Stimulated activated CD8-positive, alpha-beta memory T cell treated with anti-CD3 and anti-CD28 coated beads, Interleukin-4, amount 100 ng/mL, for 4 hours (primary cell): ENCODE measurements at regions not wholly inside any gene's neighbourhood (a gene's known extent, or its start where the extent isn't known, plus 50 kb on each side); places are given as distances from the start of the nearest gene placed in this dataset.

Source experiments
- DNase-seq, 2 donors: peaks; one replicate each; pipeline ENCODE4 v3.0.0-alpha.2; 2020; ENCODE audit warnings: low read depth in 2 of 2, low spot score in 1 of 2

DNA sequence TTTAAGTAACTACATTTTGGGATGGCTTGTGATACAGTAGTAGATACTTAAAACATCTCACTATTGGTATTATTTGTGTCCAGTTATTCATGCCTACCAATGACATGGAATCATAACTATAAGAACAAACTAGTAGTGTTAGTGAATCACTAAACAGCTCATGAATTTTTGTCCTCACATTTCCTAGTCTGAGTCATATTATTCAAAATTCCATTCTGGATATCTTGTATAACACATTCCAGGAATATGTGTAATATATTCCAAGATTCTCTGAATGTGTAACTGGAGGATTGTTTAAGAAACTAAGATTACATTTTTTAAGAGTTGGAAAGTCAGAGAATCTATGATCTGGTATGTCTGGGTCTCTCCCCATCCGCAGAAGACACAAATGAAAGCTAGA, 565.3 kb upstream of the ZNF608 start:
- no peak for DNase-seq

DNA sequence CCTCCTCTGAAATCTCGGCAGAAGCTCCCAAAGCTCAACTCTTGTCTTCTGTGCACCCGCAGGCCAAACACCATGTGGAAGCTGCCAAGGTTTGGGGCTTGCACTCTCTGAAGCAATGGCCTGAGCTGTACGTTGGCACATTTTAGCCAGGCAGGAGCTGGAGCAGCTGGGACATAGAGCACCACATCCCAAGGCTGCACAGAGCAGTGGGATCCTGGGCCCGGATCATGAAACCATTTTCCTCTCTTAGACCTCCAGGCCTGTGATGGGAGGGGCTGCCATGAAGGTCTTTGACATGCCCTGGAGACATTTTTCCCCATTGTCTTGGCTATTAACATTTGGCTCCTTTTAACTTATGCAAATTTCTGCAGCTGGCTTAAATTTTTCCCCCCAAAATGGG, 567.1 kb upstream of the ZNF608 start:
- DNase-seq, result no peak

DNA sequence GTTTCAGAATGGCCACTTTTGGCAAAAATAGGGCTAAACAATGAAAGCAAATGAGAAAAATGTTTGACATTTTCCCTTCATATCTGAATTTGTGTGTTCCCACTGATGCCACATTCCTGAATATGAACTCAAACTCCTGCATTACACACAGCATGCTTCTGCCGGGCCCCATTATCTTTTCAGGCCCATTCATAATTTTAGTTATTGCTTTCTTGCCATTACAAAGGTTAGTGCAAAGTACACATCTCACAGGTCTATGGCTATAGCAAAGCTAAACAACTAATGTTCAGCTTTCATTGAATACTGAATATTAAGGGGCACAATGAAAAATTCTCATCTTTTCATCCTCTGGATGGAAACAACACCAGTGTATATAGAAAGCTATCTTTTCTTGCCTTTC, 568.9 kb upstream of the ZNF608 start:
- no peak for DNase-seq

DNA sequence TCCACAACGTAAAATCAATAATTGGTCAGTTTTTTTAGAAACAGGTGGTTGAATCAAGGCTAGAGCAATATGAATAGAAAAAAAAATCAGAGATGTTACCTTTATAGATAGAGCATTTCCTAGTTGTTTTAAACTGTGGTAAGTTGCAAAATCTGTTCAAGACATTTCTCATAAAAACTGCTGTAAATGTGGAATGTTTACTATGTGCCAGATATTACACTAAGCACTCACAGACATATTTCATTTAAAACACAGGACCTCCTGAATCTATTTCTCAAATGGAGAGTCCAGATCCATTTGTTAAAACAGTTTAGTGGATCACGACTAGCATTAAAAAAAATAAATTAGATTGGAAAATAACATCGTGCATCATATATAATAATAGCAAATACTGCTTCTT, 570.0 kb upstream of the ZNF608 start:
- DNase-seq, result no peak

DNA sequence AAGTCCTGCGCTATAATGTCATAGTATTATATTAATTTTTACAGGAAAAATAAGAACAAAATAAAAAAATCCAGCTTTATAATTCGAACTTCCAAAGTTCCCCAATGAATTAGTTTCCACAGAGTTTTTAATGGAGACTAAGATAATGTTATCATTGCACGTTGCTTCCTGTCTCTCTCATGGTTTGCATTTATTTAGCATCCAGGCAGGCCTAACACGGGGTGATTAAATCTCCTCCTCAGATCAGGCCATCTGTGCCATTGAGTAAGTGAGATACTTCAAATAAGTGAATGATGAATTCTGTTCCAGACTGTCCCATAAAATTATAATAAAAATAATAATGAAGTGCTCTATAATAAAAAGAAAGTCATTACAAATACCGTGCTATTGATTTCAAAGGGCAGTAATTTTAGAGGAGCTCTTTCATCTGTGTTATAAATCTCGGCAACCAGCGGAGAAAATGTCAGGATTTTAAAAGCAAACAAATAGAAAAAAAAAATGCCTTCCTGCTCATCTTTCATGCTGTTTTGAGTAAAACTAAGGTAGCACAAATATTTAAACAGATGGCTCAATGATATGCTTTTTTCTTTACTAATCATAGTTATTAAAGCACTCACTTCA, 570.6 kb upstream of the ZNF608 start:
- no peak for DNase-seq

DNA sequence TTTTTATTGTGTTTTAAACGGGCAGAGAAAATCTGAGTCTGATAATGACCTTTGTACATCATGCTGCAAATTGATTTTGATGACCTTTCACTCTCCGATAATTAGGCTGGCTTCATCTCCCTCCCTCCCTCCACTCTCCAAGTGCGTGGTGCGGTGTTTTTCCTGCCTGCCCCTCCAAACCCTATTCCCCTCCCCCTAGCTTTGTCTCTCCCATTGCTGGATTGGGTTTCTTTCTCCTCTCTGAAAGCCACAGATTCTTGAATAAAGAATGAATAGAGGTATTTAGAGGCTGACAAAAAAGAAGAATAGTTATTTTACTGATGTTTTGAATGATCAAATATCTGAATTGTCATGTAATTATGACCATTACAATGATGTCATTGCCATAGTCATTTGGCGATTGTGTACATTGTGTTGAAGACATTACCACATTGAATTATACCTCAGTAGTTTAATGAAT, 571.1 kb upstream of the ZNF608 start:
- DNase-seq, result no peak

DNA sequence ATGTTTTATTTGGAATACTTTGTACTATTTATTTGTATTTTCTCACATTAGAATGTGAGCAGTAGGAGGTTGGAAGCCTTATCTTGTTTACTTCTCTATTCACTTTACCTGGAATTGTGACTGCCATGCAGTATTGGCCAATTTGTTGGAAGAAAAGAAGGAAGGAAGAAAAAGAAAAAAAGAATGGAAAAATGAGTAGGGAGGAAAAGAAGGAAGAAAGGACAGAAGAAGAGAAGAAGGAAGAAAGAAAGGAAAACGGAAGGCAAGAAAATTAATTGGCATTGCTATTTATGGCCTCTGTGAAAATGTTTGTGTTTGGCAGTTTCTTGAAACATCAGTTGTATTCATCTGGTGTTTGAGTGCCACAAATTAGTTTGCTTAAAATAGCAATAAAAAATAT, 575.2 kb upstream of the ZNF608 start:
- DNase-seq, result no peak

DNA sequence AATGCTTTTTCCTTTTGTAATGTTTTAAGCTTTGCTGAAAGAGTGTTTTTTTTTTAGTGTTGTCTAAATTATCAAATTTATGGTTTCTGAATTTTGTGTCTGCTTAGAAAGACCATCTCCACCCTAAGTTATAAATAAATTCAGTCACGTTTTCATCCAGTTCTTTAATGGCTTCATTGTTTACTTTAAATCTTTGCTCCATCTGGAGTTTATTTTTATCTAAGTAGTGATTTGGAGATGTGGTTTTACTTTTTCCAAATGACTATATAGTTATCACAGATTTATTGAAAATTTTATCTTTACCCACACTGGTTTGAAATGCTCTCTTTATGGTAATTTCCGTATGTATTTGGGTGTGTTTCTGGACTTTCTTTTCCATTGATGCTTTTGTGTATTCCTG, 577.2 kb upstream of the ZNF608 start:
- DNase-seq, result no peak

DNA sequence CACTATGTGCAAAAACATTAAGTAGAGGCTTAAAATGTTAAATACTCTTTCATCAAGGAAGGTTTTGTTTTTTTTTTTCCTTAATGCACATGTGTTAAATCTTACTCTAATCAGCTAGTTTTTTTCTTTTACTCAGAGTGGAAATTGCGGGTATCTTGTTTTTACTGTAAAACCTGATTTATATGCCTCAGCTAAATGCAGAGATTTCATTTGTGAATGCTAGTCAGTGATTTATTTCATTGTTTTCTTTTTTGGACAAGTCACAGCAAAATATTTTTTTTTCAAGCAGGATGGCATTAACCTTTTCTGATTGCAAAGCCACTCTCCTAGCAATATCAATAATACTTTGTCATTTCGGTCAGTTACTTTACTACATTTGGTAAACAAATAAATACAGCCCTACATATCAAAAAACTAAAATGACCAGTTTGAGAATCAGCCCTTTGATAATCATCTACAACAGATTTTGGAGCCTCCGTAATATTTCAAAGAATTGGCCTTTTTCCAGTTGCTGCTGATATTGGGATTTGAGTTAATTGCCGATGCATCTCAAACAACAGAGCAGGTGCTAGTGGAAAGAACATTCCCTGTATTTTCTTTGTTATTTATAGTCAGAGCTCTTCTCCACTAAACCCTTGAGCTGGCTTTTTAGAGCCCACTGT, 579.2 kb upstream of the ZNF608 start:
- DNase-seq, result no peak

DNA sequence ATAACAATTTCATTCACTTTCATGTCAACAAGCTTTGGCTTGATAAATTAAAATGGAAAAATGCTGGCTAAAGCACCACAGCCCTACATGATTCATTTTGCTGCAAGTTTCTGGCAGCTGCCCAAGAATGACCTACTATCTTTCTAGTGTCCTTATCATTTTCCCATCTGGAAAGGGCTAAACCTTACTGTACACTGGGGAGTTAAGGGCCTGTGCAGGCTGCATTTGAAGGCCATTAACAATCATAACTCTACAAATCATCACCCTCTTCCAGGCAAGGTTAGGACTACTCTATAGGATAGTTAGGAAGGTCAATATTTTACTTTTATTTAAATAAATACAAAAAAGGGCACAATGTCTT, 579.7 kb upstream of the ZNF608 start:
- DNase-seq, result no peak

DNA sequence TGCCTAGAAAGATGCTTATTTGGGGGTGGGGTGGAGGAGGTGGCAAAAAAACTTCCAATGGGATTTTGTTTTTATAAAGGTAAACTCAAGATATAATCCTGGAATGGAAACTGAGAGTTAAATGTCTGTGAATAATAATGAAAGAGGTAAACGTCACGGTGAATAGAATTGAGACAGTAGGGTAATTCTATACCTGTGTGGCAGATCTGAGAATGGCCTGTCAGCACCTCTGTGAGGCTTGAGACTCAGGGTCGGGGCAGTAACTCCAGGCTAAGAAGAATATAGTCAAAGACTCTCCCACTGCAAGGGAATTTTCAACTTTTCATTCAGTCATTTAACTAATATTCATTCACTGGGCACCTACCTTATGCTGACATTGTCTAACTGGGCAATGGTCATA, 581.2 kb upstream of the ZNF608 start:
- no peak for DNase-seq

DNA sequence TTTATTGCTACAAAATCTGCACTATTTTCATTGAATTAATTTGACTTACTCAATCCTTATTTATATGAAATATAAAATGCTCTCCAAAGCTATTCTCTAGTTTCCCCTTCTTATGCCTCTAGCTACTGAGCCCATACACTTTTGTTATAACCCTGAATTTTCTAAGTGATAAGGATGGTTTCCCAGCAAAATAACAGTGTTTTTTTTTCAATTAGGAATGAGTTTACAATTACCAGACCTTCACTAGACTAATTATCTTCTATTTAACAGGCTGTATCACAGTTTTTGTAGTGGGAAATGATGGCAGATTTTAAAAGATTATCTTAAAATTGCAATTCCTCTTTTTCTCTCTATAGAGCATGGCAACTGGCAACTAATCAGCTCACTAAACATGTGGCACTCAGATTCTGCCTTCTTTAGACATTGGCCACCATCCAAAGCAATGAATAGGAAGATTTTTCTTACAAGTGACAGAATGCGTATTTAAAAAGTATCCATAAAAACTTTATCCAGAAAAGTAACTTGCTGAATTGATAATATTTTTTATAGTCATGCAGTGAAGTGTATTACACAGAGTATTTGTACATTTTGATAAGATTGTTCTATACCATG, 585.7 kb upstream of the ZNF608 start:
- DNase-seq, result no peak

DNA sequence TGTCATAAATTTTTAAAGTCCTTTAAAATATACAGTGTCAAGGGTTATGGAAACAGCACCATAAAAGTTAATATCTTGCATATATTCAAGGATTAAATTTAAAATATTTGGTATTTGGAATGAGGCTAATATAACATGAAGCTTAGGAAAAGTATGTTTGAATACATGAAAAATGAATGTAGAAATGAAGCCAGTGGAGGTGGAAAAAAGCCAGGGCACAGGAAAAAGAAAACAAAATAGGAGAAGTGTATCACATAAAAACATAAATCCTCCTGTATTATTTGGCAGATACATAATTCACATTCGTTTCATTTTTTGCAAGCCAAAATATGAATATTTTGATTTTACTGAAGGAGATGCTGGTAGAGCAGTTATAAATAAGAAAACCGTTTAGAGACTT, 587.0 kb upstream of the ZNF608 start:
- DNase-seq, result no peak

DNA sequence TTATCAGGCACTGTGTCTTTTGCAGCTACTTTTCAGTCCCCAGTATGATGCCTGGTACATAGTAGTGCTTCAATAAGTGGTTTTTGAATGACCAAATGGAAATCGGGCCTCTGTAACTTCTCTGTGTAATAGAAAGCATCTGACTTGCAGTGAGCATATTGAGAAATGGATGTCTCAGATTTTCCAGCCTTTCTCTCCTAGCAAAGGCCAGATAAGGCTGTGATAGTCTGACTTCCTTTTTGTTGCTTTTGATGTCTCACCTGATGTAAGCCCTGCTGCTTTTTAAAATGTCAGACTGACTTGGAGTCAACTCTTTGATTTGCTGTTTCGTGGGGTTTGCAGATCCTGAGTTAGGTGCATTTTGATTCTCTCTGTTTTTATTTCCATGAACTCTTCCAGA, 590.0 kb upstream of the ZNF608 start:
- no peak for DNase-seq

DNA sequence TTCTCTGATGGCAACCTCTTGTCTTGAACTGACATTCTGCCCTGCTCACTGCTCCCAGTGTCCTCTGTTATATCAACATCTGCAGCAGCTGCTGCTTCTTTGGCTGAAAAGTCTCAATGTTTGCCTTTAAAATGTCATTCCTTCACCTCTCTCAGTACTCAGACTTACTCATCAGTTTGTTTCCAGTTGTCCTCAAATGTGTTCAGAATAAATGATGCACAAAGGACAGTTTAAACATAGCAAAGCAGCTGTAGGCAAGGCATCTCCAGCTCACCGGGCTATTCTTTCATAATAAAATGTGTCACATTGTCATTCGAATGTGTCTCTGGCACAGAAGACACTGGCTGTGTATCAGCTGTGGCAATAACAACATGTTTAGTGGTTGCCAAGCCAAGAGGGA, 590.9 kb upstream of the ZNF608 start:
- no peak for DNase-seq

DNA sequence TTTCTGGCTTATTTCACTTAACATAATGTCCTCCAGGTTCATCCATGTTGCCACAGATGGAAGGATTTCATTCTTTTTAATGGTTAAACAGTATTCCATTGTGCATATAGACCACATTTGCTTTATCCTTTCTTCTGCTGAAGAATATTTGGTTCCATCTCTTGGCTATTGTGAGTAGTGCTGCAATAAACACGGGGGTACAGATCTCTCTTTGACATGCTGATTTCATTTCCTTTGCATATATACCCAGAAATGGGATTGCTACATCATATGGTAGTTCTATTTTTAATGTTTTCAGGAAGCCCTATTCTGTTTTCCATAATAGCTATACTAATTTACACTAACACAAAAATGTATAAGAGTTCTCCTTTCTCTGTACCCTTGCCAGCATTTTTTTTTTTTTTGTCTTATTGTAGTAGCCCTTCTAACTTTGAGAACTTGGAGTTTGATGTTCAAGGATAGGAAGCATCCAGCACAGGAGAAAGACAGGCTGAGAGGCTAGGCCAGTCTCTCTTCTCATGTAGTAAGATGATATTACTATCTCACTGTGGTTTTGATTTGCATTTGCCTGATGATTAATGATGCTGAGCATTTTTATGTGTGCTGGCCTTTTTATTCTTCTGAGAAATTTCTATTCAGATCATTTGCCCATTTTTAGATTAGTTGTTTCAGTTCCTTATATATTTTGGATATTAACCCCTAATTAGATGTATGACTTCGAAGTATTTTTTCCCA, 592.2 kb upstream of the ZNF608 start:
- DNase-seq, result no peak

DNA sequence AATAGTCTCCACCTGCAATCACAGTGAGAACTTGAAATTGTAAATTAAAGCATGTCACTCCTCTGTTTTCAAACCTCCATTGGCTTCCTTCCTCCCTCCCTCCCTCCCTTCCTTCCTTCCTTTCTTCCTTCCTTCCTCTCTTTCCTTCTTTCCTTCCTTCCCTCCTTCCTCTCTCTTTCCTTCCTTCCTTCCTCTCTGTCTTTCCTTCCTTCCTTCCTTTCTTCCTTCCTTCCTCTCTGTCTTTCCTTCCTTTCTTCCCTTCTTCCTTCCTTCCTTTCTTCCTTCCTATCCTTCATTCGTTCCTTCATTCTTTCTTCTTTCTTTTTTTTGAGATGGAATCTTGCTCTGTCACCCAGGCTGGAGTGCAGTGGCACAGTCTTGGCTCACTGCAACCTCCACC, 595.0 kb upstream of the ZNF608 start:
- DNase-seq, result no peak

DNA sequence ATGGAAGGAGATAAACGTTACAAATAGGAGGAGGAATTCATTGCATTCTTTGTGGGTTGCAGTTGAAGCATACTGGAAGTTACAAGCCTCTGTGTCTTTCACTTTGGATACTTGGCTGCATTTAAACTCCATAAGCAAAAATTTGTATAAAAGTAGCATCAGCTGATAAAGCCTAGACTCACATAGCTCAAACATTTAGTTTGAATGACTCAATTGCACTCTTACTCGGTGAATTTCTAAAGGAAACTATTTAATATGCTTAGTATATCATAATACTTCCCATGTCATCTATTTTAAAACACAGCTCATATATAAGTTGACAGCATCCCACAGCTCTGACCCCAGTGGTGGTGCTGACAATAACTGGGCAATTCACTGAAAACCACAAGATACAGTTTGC, 596.6 kb upstream of the ZNF608 start:
- no peak for DNase-seq

DNA sequence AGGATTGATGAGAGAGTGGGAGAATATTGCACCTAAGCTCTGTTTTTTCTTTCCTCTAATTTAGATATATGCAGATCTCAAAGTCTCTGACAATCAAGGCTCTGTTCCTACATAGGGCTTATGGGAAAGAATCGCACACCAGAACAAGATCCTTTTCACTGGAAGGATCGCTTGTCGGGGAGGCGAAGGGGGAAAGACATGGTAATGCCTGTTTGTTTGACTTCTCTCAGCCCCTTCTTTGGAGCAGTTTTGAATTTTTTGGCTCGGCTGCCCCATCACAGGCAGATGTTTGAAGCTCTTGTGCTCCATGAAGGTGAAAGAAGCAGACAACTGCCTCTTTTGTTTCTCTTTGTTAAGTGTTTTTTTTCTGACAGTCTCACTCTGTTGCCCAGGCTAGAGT, 599.9 kb upstream of the ZNF608 start:
- DNase-seq, result no peak

DNA sequence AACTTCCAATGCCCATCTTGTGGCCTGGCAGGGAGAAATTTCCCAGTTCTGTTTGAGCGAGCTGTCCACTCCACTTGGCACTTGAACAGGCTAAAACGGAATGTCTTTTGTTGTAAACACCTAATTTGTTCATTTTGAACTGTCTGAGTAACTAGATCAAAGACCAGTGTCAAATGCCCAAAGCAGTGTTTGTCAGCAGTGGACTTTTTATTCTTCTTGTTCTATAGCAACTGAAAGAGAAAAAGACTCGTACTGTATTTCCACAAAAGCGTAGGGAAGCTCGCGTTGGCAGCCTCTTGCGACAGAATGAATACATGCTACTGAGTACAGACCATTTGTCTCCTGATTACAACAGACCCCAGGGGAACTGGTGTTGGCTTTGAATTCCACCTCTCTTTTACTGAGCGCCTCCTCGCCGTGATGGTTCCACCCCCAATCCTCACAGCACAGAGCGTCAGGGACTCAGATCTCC, 601.8 kb upstream of the ZNF608 start:
- no peak for DNase-seq

DNA sequence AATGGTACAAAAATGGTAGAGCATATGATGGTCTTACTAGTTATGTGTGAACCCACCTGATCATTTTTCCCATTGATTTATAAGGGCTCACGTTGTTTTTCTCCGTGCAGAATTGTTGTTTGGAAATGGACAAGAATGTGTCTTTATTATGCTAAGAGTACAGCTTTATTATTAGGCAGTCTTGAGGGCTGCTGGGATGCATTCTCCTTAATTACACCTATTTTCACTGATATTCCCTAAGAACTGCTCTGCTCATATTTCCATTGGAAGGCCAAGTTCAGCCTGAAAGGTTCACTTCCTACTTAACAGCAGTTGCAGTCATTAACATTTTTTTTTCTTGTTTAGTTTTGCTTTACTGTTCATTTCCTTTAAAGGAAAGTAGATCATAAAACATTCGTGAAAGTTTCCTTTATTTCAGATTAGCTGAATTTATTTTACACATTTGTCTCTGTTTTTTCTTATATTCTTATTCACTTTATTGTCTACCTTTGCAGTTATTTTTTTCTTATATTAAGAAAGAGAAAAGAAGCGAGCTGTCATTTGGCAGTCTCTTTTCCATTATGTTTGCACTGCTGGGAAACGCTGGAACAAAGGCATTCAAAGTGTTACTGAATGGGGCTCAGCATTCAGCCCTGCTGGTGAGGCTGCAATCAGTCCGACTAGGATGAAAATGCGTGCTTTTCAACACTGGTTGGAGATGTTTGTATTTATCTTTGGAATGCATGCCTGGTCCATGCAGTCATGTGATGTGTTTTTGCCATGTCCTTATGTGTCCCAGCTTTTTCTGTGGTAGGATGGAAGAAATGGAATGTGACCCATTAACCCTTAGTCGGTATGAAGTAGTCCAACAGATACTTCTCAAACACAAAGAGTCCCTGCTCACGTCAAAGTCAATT, 602.7 kb upstream of the ZNF608 start:
- no peak for DNase-seq
